Stimulated activated naive B cell treated with anti-CD40 and anti-IgM and Interleukin-4, amounts not matched to agents 10 μg/mL and 1 μg/mL and 100 μg/mL, for 72 hours (primary cell): ENCODE measurements at regions not wholly inside any gene's neighbourhood (a gene's known extent, or its start where the extent isn't known, plus 50 kb on each side); places are given as distances from the start of the nearest gene placed in this dataset.
A peak's percentile ranks its signal among the peaks of the same experiment; 100 is the strongest.

Source experiments
- ATAC-seq, 2 donors: fragments of 150-1000 bp; cut with Tn5 transposase; replicated peaks; 2 replicates each; pipeline ENCODE4 v1.10.0; 2021; ENCODE audit warnings: moderate library complexity in 1 of 2
- DNase-seq: peaks from one replicate; pipeline ENCODE4 v3.0.0; 2021
- H3K27ac Mint-ChIP-seq: one replicate; pipeline ENCODE4 v1.8.0; 2022; ENCODE audit warnings: mild to moderate bottlenecking, mixed read lengths
- H3K27me3 Mint-ChIP-seq, 2 donors: one replicate each; pipeline ENCODE4 v1.8.0; 2022; ENCODE audit warnings: mixed read lengths in 2 of 2
- H3K36me3 Mint-ChIP-seq, 2 donors: one replicate each; pipeline ENCODE4 v1.8.0; 2022; ENCODE audit warnings: mixed read lengths in 2 of 2, mild to moderate bottlenecking in 1 of 2
- H3K4me1 Mint-ChIP-seq, 2 donors: one replicate each; pipeline ENCODE4 v1.8.0; 2022; ENCODE audit warnings: mixed read lengths in 2 of 2, mild to moderate bottlenecking in 1 of 2
- H3K4me3 Mint-ChIP-seq, 2 donors: one replicate each; pipeline ENCODE4 v1.8.0; 2022; ENCODE audit warnings: mild to moderate bottlenecking in 2 of 2, mixed read lengths in 2 of 2, moderate library complexity in 1 of 2
- H3K9me3 Mint-ChIP-seq, 2 donors: one replicate each; pipeline ENCODE4 v1.8.0; 2022; ENCODE audit warnings: mixed read lengths in 2 of 2, mild to moderate bottlenecking in 1 of 2

DNA sequence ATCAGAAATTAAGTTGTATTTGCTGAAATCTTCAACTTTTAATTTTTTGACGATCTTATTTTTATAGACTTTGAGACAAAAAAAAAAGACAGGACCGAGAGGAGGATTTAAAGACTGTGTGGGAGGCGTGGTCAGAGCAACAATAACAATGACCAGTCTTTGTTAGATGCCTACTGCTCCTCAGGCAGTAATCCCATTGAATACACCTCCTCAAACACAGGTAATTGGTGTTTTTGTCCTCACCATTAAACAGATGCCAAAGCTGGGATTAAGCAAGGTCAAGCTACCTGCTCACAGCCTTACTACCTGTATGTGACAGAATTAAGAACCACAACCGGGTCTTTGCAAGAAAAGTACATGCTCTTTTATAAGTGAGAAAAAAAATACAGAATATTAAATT, 233.3 kb upstream of the GRAMD2B start:
- H3K4me1 Mint-ChIP-seq, result no peaks in the 10 kb centered on the region
- H3K9me3 Mint-ChIP-seq, result peaks cover 0 to 1% of the 10 kb centered on the region in 2 donors
- peaks cover 0 to 3% of the 10 kb centered on the region in 2 donors for H3K27me3 Mint-ChIP-seq
- DNase-seq, result no peak
- no peak overlapping the region for H3K27ac Mint-ChIP-seq
- H3K4me3 Mint-ChIP-seq, result no peak overlapping the region
- no peaks in the 10 kb centered on the region for H3K36me3 Mint-ChIP-seq
- no peak for ATAC-seq

DNA sequence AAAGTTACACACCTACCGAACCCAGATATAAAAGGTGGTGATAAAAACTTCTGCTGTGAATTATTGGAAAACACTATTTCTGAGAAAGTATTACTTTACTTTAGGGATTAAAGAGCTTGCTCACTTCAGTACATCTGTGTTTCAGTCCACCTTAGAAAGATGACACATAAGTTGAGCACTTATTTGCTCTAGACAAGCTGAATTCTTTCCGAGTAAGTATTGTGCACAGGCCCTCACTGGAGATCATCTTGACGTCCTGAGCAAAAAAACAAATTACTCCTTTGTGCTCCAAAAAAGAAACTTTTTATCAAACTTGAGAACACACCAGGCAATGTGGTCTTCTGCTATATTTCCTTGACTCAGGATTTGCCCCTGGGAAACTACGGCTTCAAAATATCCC, 231.0 kb upstream of the GRAMD2B start:
- Mint-ChIP-seq H3K9me3 (peaks cover 0 to 1% of the 10 kb centered on the region in 2 donors), H3K36me3 (no peaks in the 10 kb centered on the region), H3K4me3 (no peak overlapping the region), H3K27ac (no peak overlapping the region), H3K4me1 (no peaks in the 10 kb centered on the region), H3K27me3 (peaks cover 0 to 3% of the 10 kb centered on the region in 2 donors)
- DNase-seq (no peak), ATAC-seq (no peak)

DNA sequence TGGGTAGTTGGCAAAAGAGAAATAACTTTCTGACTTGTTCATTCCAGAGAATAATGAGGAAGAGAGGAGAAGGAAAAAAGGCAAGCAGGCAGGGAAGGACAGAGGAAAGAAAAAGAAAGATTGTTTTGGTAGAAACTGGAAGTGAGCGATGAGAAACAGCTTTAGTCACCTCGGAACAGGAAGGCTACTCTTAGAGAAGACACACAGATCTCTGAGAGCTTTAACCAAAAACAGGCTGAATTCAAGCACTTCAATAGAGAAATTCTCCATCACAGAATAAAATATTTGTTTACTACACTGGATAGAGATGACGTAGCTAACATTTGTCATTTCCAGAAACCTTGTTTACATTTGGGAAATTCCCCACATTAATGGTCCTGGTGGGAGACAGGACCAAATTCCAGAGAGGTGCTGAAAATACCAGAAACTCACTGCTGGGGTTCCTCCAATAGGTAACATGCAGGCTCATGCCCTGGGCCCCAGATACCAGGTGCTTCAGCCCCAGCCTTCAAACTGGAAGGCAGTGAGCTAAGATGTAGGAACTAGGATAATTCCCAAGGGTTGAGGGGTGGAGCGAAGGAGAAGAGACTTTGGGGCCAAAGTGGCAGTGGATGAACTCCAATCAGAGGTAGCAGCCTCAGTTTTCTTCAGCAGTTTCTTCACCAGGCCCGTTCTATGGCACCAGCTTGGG, 227.7 kb upstream of the GRAMD2B start:
- Mint-ChIP-seq H3K27me3 (peaks cover 3 to 7% of the 10 kb centered on the region in 2 donors), H3K36me3 (no peaks in the 10 kb centered on the region), H3K9me3 (peaks cover 0 to 1% of the 10 kb centered on the region in 2 donors), H3K27ac (no peak overlapping the region), H3K4me1 (no peaks in the 10 kb centered on the region), H3K4me3 (no peak overlapping the region)
- ATAC-seq, result no peak
- no peak for DNase-seq

DNA sequence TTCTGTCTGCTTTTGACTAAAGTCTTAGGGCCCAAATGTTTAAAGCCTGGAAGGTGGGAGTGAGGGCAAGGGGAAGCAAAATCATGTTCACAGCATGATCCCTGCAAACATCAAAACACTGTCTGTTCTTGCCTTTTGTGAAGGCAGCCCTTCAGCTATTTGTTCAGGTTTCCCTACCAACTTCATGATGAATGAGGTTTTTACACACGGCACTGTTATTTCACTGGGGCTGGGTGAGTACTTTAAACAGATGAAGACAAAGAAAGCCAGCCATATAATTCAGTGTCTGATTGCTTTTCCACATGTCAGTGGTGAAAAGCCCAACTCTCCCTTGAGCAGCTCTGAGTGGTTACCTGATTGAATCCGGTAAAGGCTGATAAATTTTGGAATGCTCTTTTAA, 224.7 kb upstream of the GRAMD2B start:
- no peak overlapping the region for H3K4me3 Mint-ChIP-seq
- no peaks in the 10 kb centered on the region for H3K36me3 Mint-ChIP-seq
- H3K27me3 Mint-ChIP-seq, result peaks cover under 1 to 7% of the 10 kb centered on the region in 2 donors
- ATAC-seq (no peak), DNase-seq (no peak)
- H3K9me3 Mint-ChIP-seq, result no peaks in the 10 kb centered on the region
- no peak overlapping the region for H3K27ac Mint-ChIP-seq
- H3K4me1 Mint-ChIP-seq, result no peaks in the 10 kb centered on the region

DNA sequence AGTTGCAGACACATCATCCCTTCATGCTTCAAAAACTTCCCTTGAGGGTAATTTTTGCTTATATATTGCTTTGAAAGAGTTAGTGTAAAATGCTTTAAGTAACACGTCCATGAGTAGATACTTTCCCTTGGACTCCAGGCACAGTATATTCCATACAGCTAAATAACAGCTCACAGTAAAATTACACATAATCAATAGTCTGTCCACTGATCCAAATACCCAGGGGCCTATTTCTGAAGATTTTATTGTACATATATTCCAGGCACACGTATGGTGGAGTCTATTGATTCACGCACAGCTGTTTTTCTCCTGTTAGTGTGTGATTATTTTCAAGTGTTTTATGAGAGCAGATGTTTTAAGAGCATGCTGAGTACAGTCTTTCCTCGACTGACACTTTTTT, 223.7 kb upstream of the GRAMD2B start:
- ATAC-seq (no peak), DNase-seq (no peak)
- H3K36me3 Mint-ChIP-seq, result no peaks in the 10 kb centered on the region

DNA sequence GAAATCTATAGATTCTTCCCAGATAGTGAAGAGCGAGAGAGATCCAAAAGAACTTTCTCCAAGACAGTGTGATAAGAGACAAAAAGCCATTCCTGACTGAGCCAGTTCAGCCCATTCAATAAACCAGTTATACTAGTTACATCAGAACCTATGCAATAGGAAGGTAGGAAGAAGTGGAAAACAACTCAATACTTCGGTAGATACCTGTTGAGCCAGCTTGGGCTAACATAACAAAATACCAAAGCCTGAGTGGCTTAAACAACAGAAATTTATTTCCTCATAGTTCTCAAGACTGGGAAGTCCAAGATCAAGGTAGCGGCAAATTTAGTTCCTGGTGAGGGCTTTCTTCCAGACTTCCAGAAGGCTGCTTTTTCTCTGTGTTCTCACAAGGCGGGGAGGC, 214.5 kb upstream of the GRAMD2B start:
- no peaks in the 10 kb centered on the region for H3K4me1 Mint-ChIP-seq
- no peak overlapping the region for H3K27ac Mint-ChIP-seq
- H3K9me3 Mint-ChIP-seq, result peaks cover 2 to 14% of the 10 kb centered on the region in 2 donors
- H3K27me3 Mint-ChIP-seq, result peaks cover 0 to 23% of the 10 kb centered on the region in 2 donors
- DNase-seq, result no peak
- no peak overlapping the region for H3K4me3 Mint-ChIP-seq
- ATAC-seq, result no peak
- no peaks in the 10 kb centered on the region for H3K36me3 Mint-ChIP-seq

More for the DNA sequence above, 223.7 kb upstream of the GRAMD2B start:
- H3K4me1 Mint-ChIP-seq, result no peaks in the 10 kb centered on the region
- no peak overlapping the region for H3K27ac Mint-ChIP-seq
- peaks cover 0 to 7% of the 10 kb centered on the region in 2 donors for H3K27me3 Mint-ChIP-seq
- no peaks in the 10 kb centered on the region for H3K9me3 Mint-ChIP-seq
- no peak overlapping the region for H3K4me3 Mint-ChIP-seq

DNA sequence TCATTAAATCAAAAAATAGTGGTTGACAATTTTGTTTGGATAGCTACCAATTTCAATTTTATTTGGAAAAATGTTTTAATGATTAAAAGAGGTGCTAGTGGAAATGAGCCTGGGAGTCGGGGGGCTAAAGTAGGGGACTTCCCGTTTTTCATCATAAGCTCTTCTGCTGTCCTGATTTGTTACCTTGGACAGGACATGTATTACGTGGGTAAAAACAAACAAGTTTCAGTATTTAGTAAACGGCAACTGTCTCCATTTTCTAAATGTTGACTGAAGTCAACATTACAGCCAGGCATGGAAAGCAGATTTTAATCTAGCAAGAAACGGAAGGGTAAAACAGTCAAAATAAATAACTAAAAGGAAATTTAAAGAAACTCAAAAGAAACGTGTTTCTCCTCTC, 212.3 kb upstream of the GRAMD2B start:
- Mint-ChIP-seq H3K4me3 (no peak overlapping the region), H3K27me3 (peaks cover 0 to 17% of the 10 kb centered on the region in 2 donors), H3K4me1 (no peaks in the 10 kb centered on the region), H3K36me3 (no peaks in the 10 kb centered on the region), H3K27ac (no peak overlapping the region), H3K9me3 (peaks cover 2 to 8% of the 10 kb centered on the region in 2 donors)
- DNase-seq (no peak), ATAC-seq (no peak)

DNA sequence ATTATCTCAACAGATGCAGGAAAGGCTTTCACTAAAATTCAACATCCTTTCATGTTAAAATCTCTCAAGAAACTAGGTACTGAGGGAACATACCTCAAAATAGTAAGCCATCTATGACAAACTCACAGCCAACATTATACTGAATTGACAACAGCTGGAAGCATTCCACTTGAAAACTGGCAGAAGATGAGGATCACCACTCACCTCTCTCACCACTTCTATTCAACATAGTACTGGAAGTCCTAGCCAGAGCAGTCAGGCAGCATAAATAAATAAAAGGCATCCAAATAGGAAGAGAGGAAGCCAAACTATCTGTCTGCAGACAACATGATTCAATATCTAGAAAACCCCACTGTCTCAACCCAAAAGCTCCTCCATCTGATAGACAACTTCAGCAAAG, 203.6 kb upstream of the GRAMD2B start:
- Mint-ChIP-seq H3K4me3 (no peak overlapping the region), H3K36me3 (no peaks in the 10 kb centered on the region), H3K4me1 (no peaks in the 10 kb centered on the region), H3K27ac (no peak overlapping the region), H3K27me3 (peaks cover 0 to 5% of the 10 kb centered on the region in 2 donors), H3K9me3 (peaks cover 3 to 10% of the 10 kb centered on the region in 2 donors)
- DNase-seq, result no peak
- no peak for ATAC-seq

DNA sequence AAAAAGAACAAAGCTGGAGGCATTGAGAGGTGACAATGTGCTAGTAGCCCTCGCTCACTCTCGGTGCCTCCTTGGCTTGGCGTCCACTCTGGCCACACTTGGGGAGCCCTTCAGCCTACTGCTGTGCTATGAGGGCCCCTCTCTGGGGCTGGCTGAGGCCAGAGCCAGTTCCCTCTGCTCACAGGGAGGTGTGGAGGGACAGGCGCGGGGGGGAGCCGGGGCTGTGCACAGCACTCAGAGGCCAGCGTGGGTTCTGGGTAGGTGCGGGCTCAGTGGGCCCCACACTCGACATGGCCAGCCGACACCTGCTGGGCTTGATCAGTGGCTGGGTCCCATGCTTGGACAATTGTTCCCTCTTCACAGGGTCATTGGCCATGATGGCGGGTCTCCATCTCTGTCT, 202.5 kb upstream of the GRAMD2B start:
- no peak for ATAC-seq
- H3K27ac Mint-ChIP-seq, result no peak overlapping the region
- peaks cover 0 to 5% of the 10 kb centered on the region in 2 donors for H3K27me3 Mint-ChIP-seq
- H3K4me1 Mint-ChIP-seq, result no peaks in the 10 kb centered on the region
- no peak overlapping the region for H3K4me3 Mint-ChIP-seq
- peaks cover 3 to 10% of the 10 kb centered on the region in 2 donors for H3K9me3 Mint-ChIP-seq
- no peaks in the 10 kb centered on the region for H3K36me3 Mint-ChIP-seq
- DNase-seq, result no peak

DNA sequence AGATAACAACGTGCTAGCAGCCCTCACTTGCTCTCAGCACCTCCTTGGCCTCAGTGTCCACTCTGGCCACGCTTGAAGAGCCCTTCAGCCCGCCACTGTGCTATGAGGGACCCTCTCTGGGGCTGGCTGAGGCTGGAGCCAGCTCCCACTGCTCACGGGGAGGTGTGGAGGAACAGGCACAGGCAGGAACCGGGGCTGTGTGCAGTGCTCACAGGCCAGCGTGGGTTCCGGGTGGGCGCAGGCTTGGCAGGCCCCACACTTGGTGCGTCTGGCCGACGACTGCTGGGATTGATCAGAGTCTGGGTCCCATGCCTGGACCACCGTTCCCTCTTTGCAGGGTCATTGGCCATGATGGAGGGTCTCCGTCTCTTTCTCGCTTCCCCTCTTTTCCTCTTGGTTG, 194.3 kb upstream of the GRAMD2B start:
- no peaks in the 10 kb centered on the region for H3K4me1 Mint-ChIP-seq
- H3K9me3 Mint-ChIP-seq, result peaks cover 13 to 16% of the 10 kb centered on the region in 2 donors
- no peak overlapping the region for H3K4me3 Mint-ChIP-seq
- ATAC-seq (no peak), DNase-seq (no peak)
- no peaks in the 10 kb centered on the region for H3K36me3 Mint-ChIP-seq
- H3K27ac Mint-ChIP-seq, result no peak overlapping the region
- H3K27me3 Mint-ChIP-seq, result peaks cover 10 to 19% of the 10 kb centered on the region in 2 donors

DNA sequence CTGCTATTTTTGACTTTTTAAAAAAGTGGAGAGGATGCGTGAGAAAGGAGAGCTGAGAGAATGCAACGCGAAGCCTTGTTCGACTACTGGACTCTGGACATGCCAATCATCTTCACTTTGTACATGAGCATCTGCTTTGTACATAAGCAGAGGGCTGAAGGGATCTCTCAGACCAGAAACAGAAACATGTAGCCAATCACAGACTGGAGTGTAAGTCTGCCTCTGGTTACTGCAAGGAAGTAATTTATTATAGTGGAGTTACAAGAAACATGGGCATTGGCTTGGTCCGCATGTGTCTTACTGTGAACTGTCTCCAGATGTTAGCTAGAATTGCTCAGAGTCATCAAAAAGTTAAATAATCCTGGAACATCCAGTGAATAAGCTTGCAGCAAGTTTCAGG, 190.0 kb upstream of the GRAMD2B start:
- no peak for DNase-seq
- no peak for ATAC-seq
- no peak overlapping the region for H3K4me3 Mint-ChIP-seq
- peaks cover 9 to 11% of the 10 kb centered on the region in 2 donors for H3K9me3 Mint-ChIP-seq
- no peak overlapping the region for H3K27ac Mint-ChIP-seq
- H3K27me3 Mint-ChIP-seq, result peaks cover 3 to 19% of the 10 kb centered on the region in 2 donors
- H3K36me3 Mint-ChIP-seq, result no peaks in the 10 kb centered on the region
- no peaks in the 10 kb centered on the region for H3K4me1 Mint-ChIP-seq

DNA sequence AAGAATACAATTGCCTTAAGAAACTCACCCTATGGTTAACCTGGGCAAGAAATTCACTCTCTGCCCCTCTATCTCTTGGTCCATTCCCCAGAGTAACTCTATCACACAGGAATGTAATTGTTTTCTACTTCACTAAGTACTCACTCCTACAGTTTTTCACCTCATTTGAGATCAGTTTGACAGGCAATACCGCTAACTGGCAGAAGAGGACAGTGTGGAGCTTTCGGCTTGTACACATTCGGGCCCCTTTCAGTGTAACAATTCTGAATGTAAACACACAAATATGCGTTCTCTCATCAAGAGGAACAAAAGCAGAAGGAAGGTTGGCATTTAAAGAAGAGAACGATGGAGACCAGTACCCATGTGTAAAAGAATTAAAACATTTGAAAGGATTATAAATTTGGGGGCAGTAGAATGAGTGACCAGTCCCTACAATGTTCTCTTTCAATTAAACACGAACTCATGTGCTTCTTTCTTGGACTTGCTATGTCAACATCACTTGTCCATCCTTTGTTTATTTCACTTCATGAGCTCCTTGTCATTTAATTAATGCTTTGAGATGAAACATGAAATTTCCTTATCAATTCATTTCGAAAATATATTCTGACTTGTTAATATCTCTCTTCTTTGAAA, 188.5 kb upstream of the GRAMD2B start:
- ATAC-seq (peak in 1 of 2 donors; percentile 38), DNase-seq (no peak)
- Mint-ChIP-seq H3K9me3 (peaks cover 5 to 8% of the 10 kb centered on the region in 2 donors), H3K27me3 (peaks cover 6 to 27% of the 10 kb centered on the region in 2 donors), H3K27ac (no peak overlapping the region), H3K4me1 (no peaks in the 10 kb centered on the region), H3K36me3 (no peaks in the 10 kb centered on the region), H3K4me3 (no peak overlapping the region)

DNA sequence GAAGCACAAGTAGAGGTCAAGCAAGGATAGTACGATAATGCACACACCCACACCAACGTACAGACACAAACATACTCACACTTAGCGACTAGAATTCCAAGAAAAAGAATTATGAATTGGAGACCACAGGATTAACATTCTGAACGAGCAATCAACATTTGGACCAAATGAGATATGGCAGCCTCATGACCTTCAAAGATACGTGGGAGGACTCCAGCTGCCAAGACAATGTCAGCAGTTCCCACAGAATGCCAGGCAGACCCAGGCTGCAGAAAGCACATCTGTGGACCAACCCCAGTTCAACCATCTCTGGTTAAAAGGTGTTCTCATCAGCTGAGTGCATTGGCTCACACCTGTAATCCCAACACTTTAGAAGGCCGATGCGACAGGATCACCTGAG, 187.6 kb upstream of the GRAMD2B start:
- no peak for DNase-seq
- no peak overlapping the region for H3K27ac Mint-ChIP-seq
- no peaks in the 10 kb centered on the region for H3K36me3 Mint-ChIP-seq
- no peak for ATAC-seq
- H3K4me1 Mint-ChIP-seq, result no peaks in the 10 kb centered on the region
- no peak overlapping the region for H3K4me3 Mint-ChIP-seq
- peaks cover 11 to 26% of the 10 kb centered on the region in 2 donors for H3K27me3 Mint-ChIP-seq
- H3K9me3 Mint-ChIP-seq, result peaks cover 3 to 4% of the 10 kb centered on the region in 2 donors

DNA sequence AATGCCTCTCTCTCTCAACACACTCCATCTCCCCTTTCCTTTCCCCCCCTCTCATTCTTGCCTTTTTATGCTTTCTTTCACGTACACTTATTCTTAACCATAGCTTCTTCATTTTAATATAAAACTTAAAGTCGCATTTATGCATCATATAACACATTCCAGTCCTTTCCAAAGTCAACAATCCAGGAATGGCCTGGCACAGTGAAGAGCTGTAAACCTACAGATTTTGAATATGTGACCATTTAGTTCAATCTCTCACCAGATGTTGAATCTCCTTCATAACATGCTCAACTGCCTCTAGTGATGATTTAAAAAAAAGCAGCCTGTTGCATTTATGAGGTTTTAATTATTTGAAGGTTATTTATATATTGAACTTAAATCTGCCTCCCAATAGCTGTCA, 186.2 kb upstream of the GRAMD2B start:
- ATAC-seq (no peak), DNase-seq (no peak)
- Mint-ChIP-seq H3K36me3 (no peaks in the 10 kb centered on the region), H3K9me3 (peaks cover 3 to 4% of the 10 kb centered on the region in 2 donors), H3K4me3 (no peak overlapping the region), H3K27me3 (peaks cover 11 to 20% of the 10 kb centered on the region in 2 donors), H3K27ac (no peak overlapping the region), H3K4me1 (no peaks in the 10 kb centered on the region)

DNA sequence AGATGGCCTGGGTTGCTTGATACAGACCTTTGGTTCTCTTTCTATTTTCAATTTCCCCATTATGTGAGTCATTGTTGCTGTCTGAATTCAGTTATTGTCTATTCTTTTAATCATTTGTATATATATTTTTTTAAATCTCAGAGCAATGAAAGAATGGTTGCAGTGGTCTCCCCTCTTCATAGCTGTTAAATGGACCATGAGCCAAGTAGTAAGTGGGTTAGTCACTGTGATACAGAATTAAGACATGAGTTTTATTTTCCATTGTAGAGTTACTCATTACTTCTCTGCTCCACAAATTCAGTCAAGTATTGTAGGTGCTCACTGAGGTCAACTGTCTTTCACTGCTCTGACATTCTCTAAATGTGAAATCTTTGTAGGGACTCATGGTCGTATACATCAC, 174.6 kb upstream of the GRAMD2B start:
- H3K27ac Mint-ChIP-seq, result no peak overlapping the region
- H3K4me3 Mint-ChIP-seq, result no peak overlapping the region
- no peaks in the 10 kb centered on the region for H3K4me1 Mint-ChIP-seq
- H3K27me3 Mint-ChIP-seq, result peaks cover 3 to 7% of the 10 kb centered on the region in 2 donors
- H3K9me3 Mint-ChIP-seq, result peaks cover 5 to 6% of the 10 kb centered on the region in 2 donors
- DNase-seq (no peak), ATAC-seq (peak; percentile 64 to 68)
- H3K36me3 Mint-ChIP-seq, result no peaks in the 10 kb centered on the region
